ENCODE measurements at regions not wholly inside any gene's neighbourhood (a gene's known extent, or its start where the extent isn't known, plus 50 kb on each side); places are given as distances from the start of the nearest gene placed in this dataset.

- peak; percentile 90 to 91 for DNase-seq
Measured at GRCh38 chr1:229843627-229844238, 217.7 kb downstream of the URB2 start.

GRCh38 chr1:229844675-229845074 is 218.6 kb downstream of the URB2 start:
- H3K27ac ChIP-seq: peak overlapping the region; percentile 79 to 92 (median 88)
- intact Hi-C loops (cut with DNase I; ENCODE audit: low total_unique reads): loop anchor here (1.0 to 10.0 kb wide), 8 partner anchors 18 to 468 kb away; partner anchors contain the start of genes ABCB10 and GALNT2
- in situ Hi-C loops (cut with MboI; ENCODE audit: low sequenced_read_pairs in 4 of 4): loop anchor here in 2 of 4 donors (5.0 to 10.0 kb wide), 3 partner anchors 50 to 370 kb away; no protein-coding TSS in a partner anchor

More at GRCh38 chr1:229843627-229844238, 217.7 kb downstream of the URB2 start:
- in situ Hi-C loops (cut with MboI; ENCODE audit: low sequenced_read_pairs in 4 of 4): loop anchor here in 1 of 4 donors (10.0 kb wide), 2 partner anchors 51 to 371 kb away; no protein-coding TSS in a partner anchor
- no peaks in the 10 kb centered on the region for H3K36me3 ChIP-seq
- peak overlapping the region; percentile 79 to 92 (median 88) for H3K27ac ChIP-seq
- intact Hi-C loops (cut with DNase I; ENCODE audit: low total_unique reads): loop anchor here (1.0 to 10.0 kb wide), 9 partner anchors 19 to 469 kb away; partner anchors contain the start of genes ABCB10 and GALNT2
- H3K27me3 ChIP-seq: no peaks in the 10 kb centered on the region
- no peaks in the 10 kb centered on the region for H3K9me3 ChIP-seq
- TF ChIP-seq POLR2A (IDR thresholded peaks at IDR 0.05) (peak in 1 of 2 donors; percentile 33), CTCF (IDR thresholded peaks at IDR 0.05 in 4 of 5, conservative IDR thresholded peaks at IDR 0.05 in 1 of 5) (peak; percentile 46 to 65 (median 50))
- H3K4me1 ChIP-seq: peaks cover 22 to 33% of the 10 kb centered on the region in 2 donors
- ATAC-seq: peak; percentile 89 to 90
- no peak overlapping the region for H3K4me3 ChIP-seq

GRCh38 chr1:229845410-229846138 is 219.5 kb downstream of the URB2 start:
- TF ChIP-seq CTCF (IDR thresholded peaks at IDR 0.05 in 4 of 5, conservative IDR thresholded peaks at IDR 0.05 in 1 of 5): no peak
- TF ChIP-seq POLR2A (IDR thresholded peaks at IDR 0.05): no peak
- peak overlapping the region; percentile 79 to 92 (median 88) for H3K27ac ChIP-seq
- no peaks in the 10 kb centered on the region for H3K9me3 ChIP-seq
- intact Hi-C loops (cut with DNase I; ENCODE audit: low total_unique reads) (loop anchor here (2.0 to 10.0 kb wide), 3 partner anchors 17 to 291 kb away; partner anchors contain the start of gene ABCB10), in situ Hi-C loops (cut with MboI; ENCODE audit: low sequenced_read_pairs in 4 of 4) (loop anchor here in 2 of 4 donors (5.0 to 10.0 kb wide), 3 partner anchors 49 to 369 kb away; no protein-coding TSS in a partner anchor)
- H3K36me3 ChIP-seq: no peaks in the 10 kb centered on the region
- DNase-seq: no peak
- no peak overlapping the region for H3K4me3 ChIP-seq
- peaks cover 22 to 33% of the 10 kb centered on the region in 2 donors for H3K4me1 ChIP-seq
- H3K27me3 ChIP-seq: no peaks in the 10 kb centered on the region
- no peak for ATAC-seq

More at GRCh38 chr1:229844675-229845074, 218.6 kb downstream of the URB2 start:
- peak; percentile 89 to 92 for DNase-seq
- no peaks in the 10 kb centered on the region for H3K36me3 ChIP-seq
- ATAC-seq: peak; percentile 92
- peaks cover 22 to 33% of the 10 kb centered on the region in 2 donors for H3K4me1 ChIP-seq
- no peaks in the 10 kb centered on the region for H3K27me3 ChIP-seq
- H3K9me3 ChIP-seq: no peaks in the 10 kb centered on the region
- TF ChIP-seq POLR2A (IDR thresholded peaks at IDR 0.05) (no peak), CTCF (IDR thresholded peaks at IDR 0.05 in 4 of 5, conservative IDR thresholded peaks at IDR 0.05 in 1 of 5) (no peak)
- H3K4me3 ChIP-seq: no peak overlapping the region

- Histone ChIP-seq H3K4me3 (no peak overlapping the region), H3K4me1 (peaks cover 22 to 33% of the 10 kb centered on the region in 2 donors), H3K9me3 (no peaks in the 10 kb centered on the region), H3K27ac (peak overlapping the region in 1 of 4 donors; percentile 91), H3K27me3 (no peaks in the 10 kb centered on the region), H3K36me3 (no peaks in the 10 kb centered on the region)
- DNase-seq (no peak), ATAC-seq (no peak)
- no peak for TF ChIP-seq CTCF (IDR thresholded peaks at IDR 0.05 in 4 of 5, conservative IDR thresholded peaks at IDR 0.05 in 1 of 5)
- TF ChIP-seq POLR2A (IDR thresholded peaks at IDR 0.05): no peak
- in situ Hi-C loops (cut with MboI; ENCODE audit: low sequenced_read_pairs in 4 of 4): loop anchor here in 2 of 4 donors (5.0 to 10.0 kb wide), 3 partner anchors 48 to 368 kb away; no protein-coding TSS in a partner anchor
- intact Hi-C loops (cut with DNase I; ENCODE audit: low total_unique reads): loop anchor here (10.0 kb wide), 2 partner anchors 108 to 292 kb away; partner anchors contain the start of gene ABCB10
Measured at GRCh38 chr1:229846351-229846750, 220.3 kb downstream of the URB2 start.
